H1 (cell line): ENCODE measurements at regions not wholly inside any gene's neighbourhood (a gene's known extent, or its start where the extent isn't known, plus 50 kb on each side); places are given as distances from the start of the nearest gene placed in this dataset.

ENCODE experiments used
- CTCF ChIA-PET: fragments of 300-600 bp; sonication (Branson Sonifier 250); formaldehyde crosslinking; loops from one replicate; lab custom pipeline; 2021; ENCODE audit not compliant: partially characterized antibody; lab: Charles Lee
- POLR2A ChIA-PET: fragments of 300-600 bp; sonication (Branson Sonifier 250); formaldehyde crosslinking; loops from one replicate; lab custom pipeline; 2021; ENCODE audit warnings: inconsistent platforms; ENCODE audit not compliant: partially characterized antibody; lab: Charles Lee
- DNase-seq, 2 experiments: peaks; one replicate each; pipeline versions ENCODE4 v3.0.0 to v3.0.0-alpha.2; 2010 to 2022; ENCODE audit warnings: low spot score in 2 of 2, low read depth in 1 of 2, mixed read lengths in 1 of 2
- FAIRE-seq: peaks from 2 replicates; lab custom pipeline; 2011; peaks lifted over from hg19 to GRCh38; lab: Jason Lieb, UNC
- H2AFZ ChIP-seq: 2 replicates; pipeline ENCODE4 v1.8.1; 2012; ENCODE audit warnings: low read length, inconsistent platforms
- H2AK5ac ChIP-seq: 2 replicates; pipeline ENCODE4 v1.6.1; 2013; ENCODE audit warnings: low read depth, low read length
- H2BK120ac ChIP-seq: replicated peaks from 2 replicates; pipeline ENCODE3; 2013; ENCODE audit warnings: low read depth, low read length, inconsistent platforms
- H2BK12ac ChIP-seq: 2 replicates; pipeline ENCODE4 v1.6.1; 2013; ENCODE audit warnings: low read depth, low read length
- H2BK15ac ChIP-seq: 2 replicates; pipeline ENCODE4 v1.6.1; 2013; ENCODE audit warnings: low read length
- H2BK20ac ChIP-seq: 2 replicates; pipeline ENCODE4 v1.6.1; 2013; ENCODE audit warnings: low read length
- H2BK5ac ChIP-seq: 2 replicates; pipeline ENCODE4 v1.6.1; 2013; ENCODE audit warnings: low read depth, low read length
- H3K14ac ChIP-seq: 2 replicates; pipeline ENCODE4 v1.6.1; 2013; ENCODE audit warnings: inconsistent platforms; ENCODE audit not compliant: insufficient read length
- H3K18ac ChIP-seq: 2 replicates; pipeline ENCODE4 v1.6.1; 2013; ENCODE audit warnings: low read length; ENCODE audit errors: extremely low read depth
- H3K23ac ChIP-seq: 2 replicates; pipeline ENCODE4 v1.6.1; 2013; ENCODE audit warnings: inconsistent platforms; ENCODE audit not compliant: insufficient read length
- H3K23me2 ChIP-seq: 2 replicates; pipeline ENCODE4 v1.6.1; 2013; ENCODE audit warnings: low read depth, low read length
- H3K27ac ChIP-seq: 2 replicates; pipeline ENCODE4 v1.6.1; 2011; ENCODE audit warnings: low read depth, low read length, inconsistent platforms
- H3K27me3 ChIP-seq, 4 experiments: replicated peaks in 1 of 4; 1 replicate in 1 of 4; 2 replicates in 3 of 4; pipeline versions ENCODE4 v1.6.1 to v1.8.1; 2011 to 2013; ENCODE audit warnings: low read length in 3 of 4, mild to moderate bottlenecking in 3 of 4, inconsistent platforms in 2 of 4, mixed read lengths in 2 of 4, moderate library complexity in 1 of 4; ENCODE audit not compliant: control insufficient read depth in 3 of 4, insufficient read depth in 3 of 4; ENCODE audit errors: extremely low read depth in 1 of 4
- H3K36me3 ChIP-seq, 4 experiments: 2 replicates each; pipeline versions ENCODE4 v1.6.1 to v1.8.1; 2011 to 2013; ENCODE audit warnings: mild to moderate bottlenecking in 4 of 4, low read length in 3 of 4, moderate library complexity in 2 of 4, control low read depth in 1 of 4, inconsistent platforms in 1 of 4; ENCODE audit not compliant: insufficient read depth in 4 of 4, control insufficient read depth in 2 of 4
- H3K4ac ChIP-seq: replicated peaks from 2 replicates; pipeline ENCODE3; 2013; ENCODE audit warnings: low read length, low read depth, mixed read lengths, inconsistent platforms; ENCODE audit not compliant: insufficient read length
- H3K4me1 ChIP-seq, 4 experiments: replicated peaks in 1 of 4; 1 replicate in 1 of 4; 2 replicates in 3 of 4; pipeline versions ENCODE4 v1.6.1 to v1.8.1; 2011 to 2013; ENCODE audit warnings: low read length in 3 of 4, inconsistent platforms in 2 of 4, mixed read lengths in 1 of 4; ENCODE audit not compliant: insufficient read depth in 4 of 4, control insufficient read depth in 3 of 4
- H3K4me2 ChIP-seq, 2 experiments: 2 replicates each; pipeline versions ENCODE4 v1.6.1 to v1.8.1; 2011 to 2013; ENCODE audit warnings: low read depth in 2 of 2, low read length in 2 of 2, control low read depth in 1 of 2, inconsistent platforms in 1 of 2, mild to moderate bottlenecking in 1 of 2; ENCODE audit not compliant: insufficient read depth in 1 of 2
- H3K4me3 ChIP-seq, 4 experiments: fragments of 200-600, 300-600 bp in 1 of 4; sonication (generic), shearing (Covaris generic), sonication (Bioruptor Twin) in 1 of 4; 2 replicates each; pipeline versions ENCODE4 v1.5.1 to v1.8.1; 2011 to 2016; ENCODE audit warnings: low read length in 4 of 4, low read depth in 3 of 4, control low read depth in 2 of 4, inconsistent platforms in 2 of 4, mild to moderate bottlenecking in 2 of 4, mixed read lengths in 1 of 4, moderate library complexity in 1 of 4; ENCODE audit not compliant: insufficient read depth in 2 of 4; ENCODE audit errors: extremely low read depth in 1 of 4
- H3K56ac ChIP-seq: replicated peaks from 2 replicates; pipeline ENCODE3; 2013; ENCODE audit warnings: low read depth, mild to moderate bottlenecking, mixed read lengths, low read length, inconsistent platforms; ENCODE audit not compliant: insufficient read length
- H3K79me1 ChIP-seq: 2 replicates; pipeline ENCODE4 v1.6.1; 2013; ENCODE audit warnings: low read depth, low read length, control low read depth
- H3K79me2 ChIP-seq, 2 experiments: 2 replicates each; pipeline versions ENCODE4 v1.6.1 to v1.8.1; 2012 to 2013; ENCODE audit warnings: low read length in 2 of 2, mild to moderate bottlenecking in 2 of 2, inconsistent platforms in 1 of 2; ENCODE audit not compliant: insufficient read depth in 2 of 2, control insufficient read depth in 1 of 2
- H3K9ac ChIP-seq, 4 experiments: replicated peaks in 1 of 4; 1 replicate in 1 of 4; 2 replicates in 3 of 4; pipeline versions ENCODE4 v1.6.1 to v1.8.1; 2011 to 2013; ENCODE audit warnings: low read depth in 3 of 4, low read length in 3 of 4, control low read depth in 2 of 4, mild to moderate bottlenecking in 2 of 4, moderate library complexity in 2 of 4, inconsistent platforms in 1 of 4; ENCODE audit errors: extremely low read depth in 1 of 4
- H3K9me3 ChIP-seq, 2 experiments: 2 replicates each; pipeline versions ENCODE4 v1.6.1 to v1.8.1; 2012 to 2013; ENCODE audit warnings: mild to moderate bottlenecking in 2 of 2, moderate library complexity in 2 of 2, control low read depth in 1 of 2, inconsistent platforms in 1 of 2, low read depth in 1 of 2, low read length in 1 of 2, mixed read lengths in 1 of 2; ENCODE audit not compliant: insufficient read depth in 2 of 2
- H4K20me1 ChIP-seq, 2 experiments: replicated peaks in 1 of 2; 2 replicates each; pipeline versions ENCODE3 to v1.8.1; 2011 to 2013; ENCODE audit warnings: inconsistent platforms in 2 of 2, low read length in 2 of 2, mild to moderate bottlenecking in 1 of 2; ENCODE audit not compliant: insufficient read depth in 2 of 2, control insufficient read depth in 1 of 2
- H4K5ac ChIP-seq: 2 replicates; pipeline ENCODE4 v1.6.1; 2013; ENCODE audit warnings: low read length, low read depth, mixed read lengths, inconsistent platforms; ENCODE audit not compliant: insufficient read length
- H4K8ac ChIP-seq: 2 replicates; pipeline ENCODE4 v1.8.0; 2013; ENCODE audit warnings: mild to moderate bottlenecking, moderate library complexity, low read length, inconsistent platforms; ENCODE audit not compliant: insufficient read depth; ENCODE audit errors: extremely low read depth
- H4K91ac ChIP-seq: replicated peaks from 2 replicates; pipeline ENCODE3; 2013; ENCODE audit warnings: low read length, mixed read lengths, inconsistent platforms; ENCODE audit not compliant: insufficient read length
- CBX8 ChIP-seq: fragments of 300-800, 300-1000 bp; sonication (generic); IDR thresholded peaks from 2 replicates; pipeline ENCODE4 v1.7.1; 2016; ENCODE audit warnings: low read depth, low read length, borderline replicate concordance
- CTBP2 ChIP-seq: IDR thresholded peaks from 2 replicates; pipeline ENCODE4 v1.7.0; 2011; ENCODE audit warnings: borderline replicate concordance, mild to moderate bottlenecking, moderate library complexity, mixed read lengths, low read length; ENCODE audit not compliant: insufficient read depth, insufficient read length
- EP300 ChIP-seq, 2 experiments: IDR thresholded peaks; 1 replicate in 1 of 2; 2 replicates in 1 of 2; pipeline ENCODE4 v1.6.1; 2011 to 2012; ENCODE audit warnings: low read depth in 2 of 2, low read length in 2 of 2, mild to moderate bottlenecking in 2 of 2, borderline replicate concordance in 1 of 2, inconsistent platforms in 1 of 2, moderate library complexity in 1 of 2
- GABPA ChIP-seq: IDR thresholded peaks from 2 replicates; pipeline ENCODE4 v1.6.1; 2011; ENCODE audit warnings: mild to moderate bottlenecking, low read length, moderate library complexity, borderline replicate concordance; ENCODE audit not compliant: insufficient read depth
- NRF1 ChIP-seq: IDR thresholded peaks from 2 replicates; pipeline ENCODE4 v1.6.1; 2011; ENCODE audit warnings: mild to moderate bottlenecking, low read depth, low read length, improper control_type of control experiment
- POLR2AphosphoS5 ChIP-seq: IDR thresholded peaks from 2 replicates; pipeline ENCODE4 v1.6.1; 2011; ENCODE audit warnings: low read depth, low read length
- RBBP5 ChIP-seq: IDR thresholded peaks from 2 replicates; pipeline ENCODE4 v1.7.1; 2012; ENCODE audit warnings: low read depth, mild to moderate bottlenecking, inconsistent platforms, low read length, moderate library complexity, borderline replicate concordance
- SAP30 ChIP-seq: fragments of 300-600 bp; sonication (generic); IDR thresholded peaks from 2 replicates; pipeline ENCODE4 v1.7.1; 2012; ENCODE audit warnings: low read length, moderate library complexity, mild to moderate bottlenecking, inconsistent platforms; ENCODE audit not compliant: insufficient read depth, insufficient replicate concordance
- SIRT6 ChIP-seq: IDR thresholded peaks from one replicate; pipeline ENCODE4 v1.7.1; 2012; ENCODE audit warnings: low read length, inconsistent platforms
- SIX5 ChIP-seq: IDR thresholded peaks from 2 replicates; pipeline ENCODE4 v1.6.1; 2011; ENCODE audit warnings: mild to moderate bottlenecking, low read depth, low read length
- TAF1 ChIP-seq: IDR thresholded peaks from 2 replicates; pipeline ENCODE4 v1.6.1; 2011; ENCODE audit warnings: mild to moderate bottlenecking, low read depth, low read length
- TBP ChIP-seq: IDR thresholded peaks from 2 replicates; pipeline ENCODE4 v1.6.1; 2011; ENCODE audit warnings: low read depth, low read length, improper control_type of control experiment
- TCF12 ChIP-seq: IDR thresholded peaks from 2 replicates; pipeline ENCODE4 v1.6.1; 2011; ENCODE audit warnings: low read depth, mild to moderate bottlenecking, low read length
- WGBS, 2 experiments: shearing (Covaris generic) in 1 of 2; methylation state at CpG; one replicate each; pipeline versions ENCODE4 v1.1.6 to v1.1.7; 2013 to 2015; ENCODE audit warnings: low lambda C conversion rate in 2 of 2, mixed read lengths in 2 of 2, inconsistent platforms in 1 of 2, low coverage in 1 of 2, missing lambda C conversion rate in 1 of 2; ENCODE audit not compliant: insufficient replicate concordance in 2 of 2, insufficient coverage in 1 of 2, insufficient read length in 1 of 2; ENCODE audit errors: extremely low coverage in 1 of 2, missing lambda C conversion rate in 1 of 2; 5-methylcytosine and 5-hydroxymethylcytosine counted together
- TF ChIP-seq, protein P1 (sequence below): IDR thresholded peaks from 2 replicates; pipeline ENCODE4 v1.6.1; 2011; ENCODE audit warnings: low read length, improper control_type of control experiment

DNA sequence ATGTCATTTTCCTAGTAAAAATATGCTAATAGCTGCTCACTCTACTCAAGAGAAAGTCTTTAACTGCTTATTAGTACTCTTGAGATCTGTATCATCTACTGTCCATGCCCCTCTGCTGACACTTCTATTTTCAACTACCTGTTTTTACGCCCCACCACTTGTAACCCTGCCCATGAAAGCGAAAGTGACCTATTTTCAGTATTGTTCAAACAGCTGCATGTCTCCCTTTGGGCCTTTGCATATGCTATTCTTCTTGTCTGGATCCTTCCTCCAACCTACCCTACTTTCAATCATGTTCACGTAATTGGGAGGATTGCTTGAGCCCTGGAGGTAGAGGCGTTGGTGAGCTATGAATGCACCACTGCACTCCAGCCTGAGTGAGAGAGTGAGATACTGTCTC lies 1481.3 kb downstream of the GATA3 start:
- peaks cover 0 to 5% (median 1%) of the 10 kb centered on the region in 4 experiments; a peak in 3 of 7 replicates for H3K4me1 ChIP-seq
- ChIA-PET POLR2A (no interaction called here), CTCF (interaction anchor here (0.7 to 1.0 kb wide), 2 partner anchors 8 to 590 kb away, joined by 3 read pairs; no protein-coding TSS in a partner anchor)
- DNase-seq, result no peak
- no peak overlapping the region for H3K56ac ChIP-seq
- no peak overlapping the region for H2BK120ac ChIP-seq
- peak overlapping the region; percentile 64; the same call in 1 of the 2 replicates for H2AFZ ChIP-seq
- no peak overlapping the region for H3K14ac ChIP-seq
- H2BK20ac ChIP-seq, result no peak overlapping the region
- no peaks in the 10 kb centered on the region for H3K27me3 ChIP-seq
- H3K9me3 ChIP-seq, result no peaks in the 10 kb centered on the region
- no peak for FAIRE-seq
- H4K8ac ChIP-seq, result no peak overlapping the region
- no peak overlapping the region for H3K23ac ChIP-seq
- H4K91ac ChIP-seq, result no peak overlapping the region
- no peaks in the 10 kb centered on the region for H3K79me1 ChIP-seq
- H3K23me2 ChIP-seq, result no peaks in the 10 kb centered on the region; the same call in 1 of the 2 replicates
- H3K36me3 ChIP-seq, result no peaks in the 10 kb centered on the region; a peak in 1 of 8 replicates
- H2AK5ac ChIP-seq, result no peak overlapping the region
- no peak overlapping the region for H2BK12ac ChIP-seq
- no peak overlapping the region for H2BK15ac ChIP-seq
- H4K5ac ChIP-seq, result no peak overlapping the region
- H2BK5ac ChIP-seq, result no peak overlapping the region
- no peak overlapping the region for H3K4ac ChIP-seq
- H3K9ac ChIP-seq, result no peak overlapping the region
- WGBS, 2 experiments, result 79% methylated on average over 4 of the region's 4 CpGs; no CpG with 5 or more reads in 1 of the 2 experiments
- no peaks in the 10 kb centered on the region for H3K79me2 ChIP-seq
- no peak overlapping the region for H3K4me3 ChIP-seq
- no peak overlapping the region for H3K18ac ChIP-seq
- H3K27ac ChIP-seq, result peak overlapping the region; percentile 59; the same call in 1 of the 2 replicates
- H3K4me2 ChIP-seq, result no peak overlapping the region
- no peaks in the 10 kb centered on the region for H4K20me1 ChIP-seq
- no peak for TF ChIP-seq EP300 (IDR thresholded peaks at IDR 0.05; ENCODE audit: borderline replicate concordance in 1 of 2, low read depth in 2 of 2, low read length in 2 of 2)
- no peak for TF ChIP-seq TCF12
- TF ChIP-seq RBBP5, result no peak
- TF ChIP-seq TBP, result no peak
- no peak for TF ChIP-seq NRF1
- TF ChIP-seq SIRT6, result no peak
- TF ChIP-seq CTBP2, result no peak
- TF ChIP-seq SAP30, result no peak
- no peak for TF ChIP-seq SIX5
- TF ChIP-seq CBX8, result no peak
- TF ChIP-seq POLR2AphosphoS5, result no peak
- TF ChIP-seq, protein P1, sequence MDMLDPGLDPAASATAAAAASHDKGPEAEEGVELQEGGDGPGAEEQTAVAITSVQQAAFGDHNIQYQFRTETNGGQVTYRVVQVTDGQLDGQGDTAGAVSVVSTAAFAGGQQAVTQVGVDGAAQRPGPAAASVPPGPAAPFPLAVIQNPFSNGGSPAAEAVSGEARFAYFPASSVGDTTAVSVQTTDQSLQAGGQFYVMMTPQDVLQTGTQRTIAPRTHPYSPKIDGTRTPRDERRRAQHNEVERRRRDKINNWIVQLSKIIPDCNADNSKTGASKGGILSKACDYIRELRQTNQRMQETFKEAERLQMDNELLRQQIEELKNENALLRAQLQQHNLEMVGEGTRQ, result no peak
- TF ChIP-seq GABPA, result no peak
- no peak for TF ChIP-seq TAF1
